ENCODE measurements at regions not wholly inside any gene's neighbourhood (a gene's known extent, or its start where the extent isn't known, plus 50 kb on each side); places are given as distances from the start of the nearest gene placed in this dataset.

GRCh38 chr2:185069107-185069506, 470.8 kb downstream of the ZNF804A start:
- Histone ChIP-seq H3K9me3 (ENCODE audit: control insufficient read depth in 1 of 2, insufficient read depth in 1 of 2, low read length in 2 of 2) (no peaks in the 10 kb centered on the region), H3K27me3 (ENCODE audit: control insufficient read depth in 1 of 2, insufficient read depth in 2 of 2, low read length in 2 of 2) (no peaks in the 10 kb centered on the region), H3K4me3 (ENCODE audit: low read length) (no peak overlapping the region), H3K4me1 (ENCODE audit: insufficient read depth, low read length) (no peaks in the 10 kb centered on the region), H3K36me3 (ENCODE audit: insufficient read depth, low read length) (no peaks in the 10 kb centered on the region), H3K27ac (ENCODE audit: low read depth in 1 of 2, low read length in 2 of 2) (no peak overlapping the region)
- Mint-ChIP-seq H3K36me3 (ENCODE audit: low read depth) (no peaks in the 10 kb centered on the region), H3K27me3 (no peaks in the 10 kb centered on the region), H3K4me1 (ENCODE audit: low read depth) (no peaks in the 10 kb centered on the region), H3K4me3 (no peak overlapping the region), H3K9me3 (peaks cover 2% of the 10 kb centered on the region), H3K27ac (no peak overlapping the region)
- ATAC-seq (ENCODE audit: poor library complexity) (no peak), DNase-seq (no peak)
- CTCF ChIA-PET = no interaction called here
- POLR2A ChIA-PET = no interaction called here
- intact Hi-C loops (cut with DNase I, micrococcal nuclease) = no loop called here
- TF ChIP-seq CTCF (IDR thresholded peaks at IDR 0.05) = no peak

DNA sequence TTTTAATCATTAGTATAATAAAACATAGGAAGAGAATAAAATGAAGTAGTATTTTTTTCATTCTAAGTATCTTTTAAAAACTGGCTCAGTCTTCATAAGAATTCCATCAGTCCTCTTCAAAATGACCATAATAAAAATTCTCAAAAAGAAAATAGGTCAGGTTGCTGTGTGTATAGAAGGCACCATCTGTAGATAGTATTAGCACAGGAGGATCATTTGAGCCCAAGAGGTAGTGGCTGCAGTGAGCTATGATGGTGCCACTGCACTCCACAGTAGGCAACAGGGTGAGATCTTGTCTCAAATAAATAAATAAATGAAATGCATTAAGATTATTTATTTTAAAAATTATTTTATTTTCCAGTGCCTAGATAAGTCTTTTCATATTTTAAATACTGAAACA, 475.8 kb downstream of the ZNF804A start:
- Histone ChIP-seq H3K36me3 (ENCODE audit: insufficient read depth, low read length) (no peaks in the 10 kb centered on the region), H3K9me3 (ENCODE audit: control insufficient read depth in 1 of 2, insufficient read depth in 1 of 2, low read length in 2 of 2) (no peaks in the 10 kb centered on the region), H3K4me1 (ENCODE audit: insufficient read depth, low read length) (no peaks in the 10 kb centered on the region), H3K4me3 (ENCODE audit: low read length) (no peak overlapping the region), H3K27ac (ENCODE audit: low read depth in 1 of 2, low read length in 2 of 2) (no peak overlapping the region), H3K27me3 (ENCODE audit: control insufficient read depth in 1 of 2, insufficient read depth in 2 of 2, low read length in 2 of 2) (no peaks in the 10 kb centered on the region)
- Mint-ChIP-seq H3K36me3 (ENCODE audit: low read depth) (no peaks in the 10 kb centered on the region), H3K27ac (no peak overlapping the region), H3K4me3 (no peak overlapping the region), H3K4me1 (ENCODE audit: low read depth) (no peaks in the 10 kb centered on the region), H3K27me3 (no peaks in the 10 kb centered on the region), H3K9me3 (peaks cover 5% of the 10 kb centered on the region)
- no peak for TF ChIP-seq CTCF (IDR thresholded peaks at IDR 0.05)
- CTCF ChIA-PET = no interaction called here
- POLR2A ChIA-PET = no interaction called here
- DNase-seq = no peak
- ATAC-seq (ENCODE audit: poor library complexity) = no peak
- intact Hi-C loops (cut with DNase I, micrococcal nuclease) = no loop called here

- H3K36me3 Mint-ChIP-seq (ENCODE audit: low read depth) = no peaks in the 10 kb centered on the region
- H3K27me3 Mint-ChIP-seq = no peaks in the 10 kb centered on the region
- H3K9me3 Mint-ChIP-seq = peaks cover 16% of the 10 kb centered on the region
- Histone ChIP-seq H3K4me3 (ENCODE audit: low read length) (no peak overlapping the region), H3K36me3 (ENCODE audit: insufficient read depth, low read length) (no peaks in the 10 kb centered on the region), H3K9me3 (ENCODE audit: control insufficient read depth in 1 of 2, insufficient read depth in 1 of 2, low read length in 2 of 2) (peaks cover 0 to 4% of the 10 kb centered on the region in 2 experiments), H3K27me3 (ENCODE audit: control insufficient read depth in 1 of 2, insufficient read depth in 2 of 2, low read length in 2 of 2) (no peaks in the 10 kb centered on the region), H3K27ac (ENCODE audit: low read depth in 1 of 2, low read length in 2 of 2) (no peak overlapping the region), H3K4me1 (ENCODE audit: insufficient read depth, low read length) (no peaks in the 10 kb centered on the region)
- POLR2A ChIA-PET = no interaction called here
- H3K27ac Mint-ChIP-seq = no peak overlapping the region
- H3K4me1 Mint-ChIP-seq (ENCODE audit: low read depth) = no peaks in the 10 kb centered on the region
- no peak for TF ChIP-seq CTCF (IDR thresholded peaks at IDR 0.05)
- DNase-seq (no peak), ATAC-seq (ENCODE audit: poor library complexity) (no peak)
- CTCF ChIA-PET = no interaction called here
- H3K4me3 Mint-ChIP-seq = no peak overlapping the region
- intact Hi-C loops (cut with DNase I, micrococcal nuclease) = no loop called here
Observed at GRCh38 chr2:185082749-185083148, 484.4 kb downstream of the ZNF804A start.

Measured in CD4-positive, alpha-beta T cell (primary cell).